T-helper 2 cell treated with Interferon-gamma antibody and Interleukin-4, amounts not matched to agents 5 μg/mL and 100 μg/mL, for 36 hours (primary cell): ENCODE measurements at regions not wholly inside any gene's neighbourhood (a gene's known extent, or its start where the extent isn't known, plus 50 kb on each side); places are given as distances from the start of the nearest gene placed in this dataset.
"Not testable (repeated sequence)": the region's sequence is repeated elsewhere in the genome, so short reads cannot be mapped to it uniquely, and the experiment has no call there.

Experiments
- DNase-seq: peaks from one replicate; pipeline ENCODE4 v3.0.0; 2021; ENCODE audit warnings: low spot score
- H3K27ac Mint-ChIP-seq: one replicate; pipeline ENCODE4 v1.8.0; 2021; ENCODE audit warnings: mild to moderate bottlenecking, mixed read lengths
- H3K27me3 Mint-ChIP-seq: one replicate; pipeline ENCODE4 v1.8.0; 2021; ENCODE audit warnings: low read depth, mixed read lengths
- H3K36me3 Mint-ChIP-seq: one replicate; pipeline ENCODE4 v1.8.0; 2021; ENCODE audit warnings: low read depth, mixed read lengths
- H3K4me1 Mint-ChIP-seq: one replicate; pipeline ENCODE4 v1.8.0; 2021; ENCODE audit warnings: low read depth, mixed read lengths
- H3K4me3 Mint-ChIP-seq: one replicate; pipeline ENCODE4 v1.8.0; 2022; ENCODE audit warnings: mild to moderate bottlenecking, moderate library complexity, mixed read lengths
- H3K9me3 Mint-ChIP-seq: one replicate; pipeline ENCODE4 v1.8.0; 2021; ENCODE audit warnings: mixed read lengths

GRCh38 chr17:21817791-21818364 lies 125.6 kb downstream of the KCNJ18 start:
- Mint-ChIP-seq H3K4me1 (no peaks in the 10 kb centered on the region), H3K36me3 (no peaks in the 10 kb centered on the region), H3K9me3 (peaks cover 20% of the 10 kb centered on the region), H3K27me3 (no peaks in the 10 kb centered on the region), H3K4me3 (no peak overlapping the region), H3K27ac (no peak overlapping the region)
- no peak for DNase-seq

GRCh38 chr17:21823090-21823489 lies 130.8 kb downstream of the KCNJ18 start:
- H3K36me3 Mint-ChIP-seq, result no peaks in the 10 kb centered on the region
- DNase-seq, result no peak
- no peaks in the 10 kb centered on the region for H3K4me1 Mint-ChIP-seq
- no peak overlapping the region for H3K27ac Mint-ChIP-seq
- peaks cover 3% of the 10 kb centered on the region for H3K9me3 Mint-ChIP-seq
- no peak overlapping the region for H3K4me3 Mint-ChIP-seq
- no peaks in the 10 kb centered on the region for H3K27me3 Mint-ChIP-seq

GRCh38 chr17:21823643-21824042 lies 131.3 kb downstream of the KCNJ18 start:
- Mint-ChIP-seq H3K27me3 (no peaks in the 10 kb centered on the region), H3K4me1 (no peaks in the 10 kb centered on the region), H3K9me3 (no peaks in the 10 kb centered on the region), H3K4me3 (no peak overlapping the region), H3K36me3 (no peaks in the 10 kb centered on the region), H3K27ac (no peak overlapping the region)
- DNase-seq, result no peak

- no peak for DNase-seq
Observed at GRCh38 chr17:21841839-21842238, 149.5 kb downstream of the KCNJ18 start.

GRCh38 chr17:21842332-21843317 lies 150.3 kb downstream of the KCNJ18 start:
- DNase-seq, result no peak
- peaks cover 3% of the 10 kb centered on the region for H3K27me3 Mint-ChIP-seq
- H3K27ac Mint-ChIP-seq, result no peak overlapping the region
- peaks cover 3% of the 10 kb centered on the region for H3K36me3 Mint-ChIP-seq
- H3K9me3 Mint-ChIP-seq, result peaks cover 40% of the 10 kb centered on the region
- H3K4me3 Mint-ChIP-seq, result no peak overlapping the region
- no peaks in the 10 kb centered on the region for H3K4me1 Mint-ChIP-seq

More at GRCh38 chr17:21841839-21842238, 149.5 kb downstream of the KCNJ18 start:
- peaks cover 37% of the 10 kb centered on the region for H3K9me3 Mint-ChIP-seq
- H3K27me3 Mint-ChIP-seq, result peaks cover 3% of the 10 kb centered on the region
- peaks cover 3% of the 10 kb centered on the region for H3K36me3 Mint-ChIP-seq
- no peak overlapping the region for H3K4me3 Mint-ChIP-seq
- H3K4me1 Mint-ChIP-seq, result no peaks in the 10 kb centered on the region
- H3K27ac Mint-ChIP-seq, result peak overlapping the region; percentile 65

- Mint-ChIP-seq H3K4me3 (no peak overlapping the region), H3K27me3 (peaks cover 3% of the 10 kb centered on the region), H3K27ac (no peak overlapping the region), H3K4me1 (no peaks in the 10 kb centered on the region), H3K36me3 (peaks cover 3% of the 10 kb centered on the region), H3K9me3 (peaks cover 34% of the 10 kb centered on the region)
- DNase-seq, result no peak
Observed at GRCh38 chr17:21843318-21843865, 151.1 kb downstream of the KCNJ18 start.

GRCh38 chr17:21843951-21844590 lies 151.7 kb downstream of the KCNJ18 start:
- no peak for DNase-seq
- H3K27me3 Mint-ChIP-seq, result peaks cover 3% of the 10 kb centered on the region
- peak overlapping the region; percentile 52 for H3K27ac Mint-ChIP-seq
- H3K4me3 Mint-ChIP-seq, result no peak overlapping the region
- H3K9me3 Mint-ChIP-seq, result peaks cover 36% of the 10 kb centered on the region
- H3K36me3 Mint-ChIP-seq, result peaks cover 3% of the 10 kb centered on the region
- H3K4me1 Mint-ChIP-seq, result no peaks in the 10 kb centered on the region

GRCh38 chr17:21848510-21848909 lies 156.2 kb downstream of the KCNJ18 start:
- DNase-seq, H3K4me1 Mint-ChIP-seq, H3K27me3 Mint-ChIP-seq, H3K36me3 Mint-ChIP-seq, H3K27ac Mint-ChIP-seq, H3K4me3 Mint-ChIP-seq: not testable (repeated sequence)
- peaks cover 36% of the 10 kb centered on the region for H3K9me3 Mint-ChIP-seq

- H3K27me3 Mint-ChIP-seq, DNase-seq, H3K36me3 Mint-ChIP-seq, H3K4me3 Mint-ChIP-seq, H3K27ac Mint-ChIP-seq, H3K4me1 Mint-ChIP-seq: not testable (repeated sequence)
- H3K9me3 Mint-ChIP-seq, result peaks cover 36% of the 10 kb centered on the region
Observed at GRCh38 chr17:21849030-21849429, 156.7 kb downstream of the KCNJ18 start.

- H3K27ac Mint-ChIP-seq, H3K36me3 Mint-ChIP-seq, H3K27me3 Mint-ChIP-seq, H3K4me1 Mint-ChIP-seq, DNase-seq, H3K4me3 Mint-ChIP-seq: not testable (repeated sequence)
- peaks cover 25% of the 10 kb centered on the region for H3K9me3 Mint-ChIP-seq
Observed at GRCh38 chr17:21850614-21851013, 158.3 kb downstream of the KCNJ18 start.
